H9 (cell line): ENCODE measurements at regions not wholly inside any gene's neighbourhood (a gene's known extent, or its start where the extent isn't known, plus 50 kb on each side); places are given as distances from the start of the nearest gene placed in this dataset.

Experiments used
- DNase-seq: peaks from one replicate; pipeline ENCODE4 v3.0.0-alpha.2; 2017
- H2AFZ ChIP-seq: one replicate; pipeline ENCODE4 v1.6.1; 2013; ENCODE audit warnings: mild to moderate bottlenecking, low read length, control low read depth, moderate library complexity
- H2AK5ac ChIP-seq: 2 replicates; pipeline ENCODE4 v1.6.1; 2013; ENCODE audit warnings: low read length, control low read depth, mixed read lengths; ENCODE audit not compliant: insufficient read length
- H2BK120ac ChIP-seq: one replicate; pipeline ENCODE4 v1.6.1; 2013; ENCODE audit warnings: low read depth, mild to moderate bottlenecking, low read length, control low read depth, inconsistent platforms; ENCODE audit not compliant: poor library complexity, severe bottlenecking
- H2BK12ac ChIP-seq: 2 replicates; pipeline ENCODE4 v1.6.1; 2013; ENCODE audit warnings: low read length, control low read depth, mixed read lengths, low read depth; ENCODE audit not compliant: insufficient read length
- H2BK15ac ChIP-seq: 2 replicates; pipeline ENCODE4 v1.6.1; 2013; ENCODE audit warnings: low read depth, low read length, control low read depth
- H2BK20ac ChIP-seq: one replicate; pipeline ENCODE4 v1.6.1; 2013; ENCODE audit warnings: low read depth, mild to moderate bottlenecking, low read length, control low read depth, inconsistent platforms; ENCODE audit not compliant: poor library complexity, severe bottlenecking
- H2BK5ac ChIP-seq: 2 replicates; pipeline ENCODE4 v1.6.1; 2013; ENCODE audit warnings: low read length, control low read depth, mixed read lengths; ENCODE audit not compliant: insufficient read length
- H3K14ac ChIP-seq: 2 replicates; pipeline ENCODE4 v1.6.1; 2013; ENCODE audit warnings: low read length, control low read depth; ENCODE audit not compliant: insufficient read depth
- H3K18ac ChIP-seq: 2 replicates; pipeline ENCODE4 v1.6.1; 2013; ENCODE audit warnings: low read depth, mild to moderate bottlenecking, mixed read lengths, low read length, control low read depth; ENCODE audit not compliant: insufficient read length
- H3K23ac ChIP-seq: 2 replicates; pipeline ENCODE4 v1.6.1; 2013; ENCODE audit warnings: low read length, control low read depth, mixed read lengths, low read depth; ENCODE audit not compliant: insufficient read length
- H3K23me2 ChIP-seq: 2 replicates; pipeline ENCODE4 v1.6.1; 2013; ENCODE audit warnings: low read depth, mild to moderate bottlenecking, mixed read lengths, low read length, control low read depth; ENCODE audit not compliant: insufficient read length, poor library complexity, severe bottlenecking
- H3K27ac ChIP-seq: 2 replicates; pipeline ENCODE4 v1.5.1; 2013; ENCODE audit warnings: low read length, control low read depth, mixed read lengths, low read depth; ENCODE audit not compliant: insufficient read length
- H3K27me3 ChIP-seq: 2 replicates; pipeline ENCODE4 v1.6.1; 2013; ENCODE audit warnings: low read length, control low read depth, inconsistent platforms; ENCODE audit not compliant: insufficient read depth
- H3K4ac ChIP-seq: 2 replicates; pipeline ENCODE4 v1.6.1; 2013; ENCODE audit warnings: low read depth, mild to moderate bottlenecking, control low read depth, inconsistent platforms, low read length, moderate library complexity
- H3K4me1 ChIP-seq: 2 replicates; pipeline ENCODE4 v1.6.1; 2013; ENCODE audit warnings: low read length, control low read depth, inconsistent platforms; ENCODE audit not compliant: insufficient read depth
- H3K4me2 ChIP-seq: 2 replicates; pipeline ENCODE4 v1.6.1; 2013; ENCODE audit warnings: low read length, control low read depth, mixed read lengths; ENCODE audit not compliant: insufficient read length, insufficient read depth
- H3K56ac ChIP-seq: 2 replicates; pipeline ENCODE4 v1.6.1; 2013; ENCODE audit warnings: low read depth, mild to moderate bottlenecking, mixed read lengths, low read length, control low read depth; ENCODE audit not compliant: insufficient read length
- H3K79me1 ChIP-seq: 2 replicates; pipeline ENCODE4 v1.6.1; 2013; ENCODE audit warnings: low read depth, mild to moderate bottlenecking, moderate library complexity, low read length, control low read depth, inconsistent platforms; ENCODE audit not compliant: insufficient read depth, poor library complexity, severe bottlenecking
- H3K79me2 ChIP-seq: 2 replicates; pipeline ENCODE4 v1.6.1; 2013; ENCODE audit warnings: low read length, control low read depth, inconsistent platforms; ENCODE audit not compliant: insufficient read depth
- H3K9ac ChIP-seq: 2 replicates; pipeline ENCODE4 v1.6.1; 2013; ENCODE audit warnings: low read length, control low read depth, mixed read lengths; ENCODE audit not compliant: insufficient read length; ENCODE audit errors: extremely low read depth
- H3K9me3 ChIP-seq: one replicate; pipeline ENCODE4 v1.6.1; 2013; ENCODE audit warnings: low read depth, low read length, inconsistent platforms; ENCODE audit not compliant: control insufficient read depth
- H3T11ph ChIP-seq: one replicate; pipeline ENCODE4 v1.6.1; 2013; ENCODE audit warnings: mild to moderate bottlenecking, low read length, control low read depth, inconsistent platforms
- H4K20me1 ChIP-seq: one replicate; pipeline ENCODE4 v1.6.1; 2013; ENCODE audit not compliant: control insufficient read depth, insufficient read length, insufficient read depth
- H4K5ac ChIP-seq: 2 replicates; pipeline ENCODE4 v1.6.1; 2013; ENCODE audit warnings: low read depth, mild to moderate bottlenecking, mixed read lengths, low read length, control low read depth; ENCODE audit not compliant: insufficient read length
- H4K8ac ChIP-seq: replicated peaks from 2 replicates; pipeline ENCODE4 v1.6.1; 2013; ENCODE audit warnings: low read length, control low read depth, mixed read lengths, low read depth; ENCODE audit not compliant: insufficient read length
- H4K91ac ChIP-seq: 2 replicates; pipeline ENCODE4 v1.6.1; 2013; ENCODE audit warnings: low read depth, mild to moderate bottlenecking, moderate library complexity, mixed read lengths, low read length, control low read depth; ENCODE audit not compliant: insufficient read length
- H3K27ac Mint-ChIP-seq, 3 experiments: 2 replicates in 2 of 3; 3 replicates in 1 of 3; pipeline ENCODE4 v1.8.0; 2020 to 2021; ENCODE audit warnings: mixed read lengths in 3 of 3, mild to moderate bottlenecking in 1 of 3, moderate library complexity in 1 of 3
- H3K27me3 Mint-ChIP-seq: 2 replicates; pipeline ENCODE4 v1.8.0; 2021; ENCODE audit warnings: low read depth, mild to moderate bottlenecking, moderate library complexity, mixed read lengths
- H3K36me3 Mint-ChIP-seq, 3 experiments: 2 replicates in 2 of 3; 3 replicates in 1 of 3; pipeline ENCODE4 v1.8.0; 2020 to 2021; ENCODE audit warnings: low read depth in 3 of 3, mixed read lengths in 3 of 3; ENCODE audit not compliant: insufficient read depth in 1 of 3
- H3K4me1 Mint-ChIP-seq, 2 experiments: 2 replicates each; pipeline ENCODE4 v1.8.0; 2020; ENCODE audit warnings: mixed read lengths in 2 of 2
- H3K4me3 Mint-ChIP-seq, 2 experiments: 2 replicates in 1 of 2; 3 replicates in 1 of 2; pipeline ENCODE4 v1.8.0; 2020 to 2021; ENCODE audit warnings: mild to moderate bottlenecking in 2 of 2, mixed read lengths in 2 of 2, moderate library complexity in 1 of 2
- H3K9me3 Mint-ChIP-seq, 2 experiments: 2 replicates in 1 of 2; 3 replicates in 1 of 2; pipeline ENCODE4 v1.8.0; 2020; ENCODE audit warnings: mild to moderate bottlenecking in 2 of 2, mixed read lengths in 2 of 2, moderate library complexity in 1 of 2
- WGBS: extraction: QIAGEN DNeasy Blood & Tissue Kit; methylation state at CpG from one replicate; pipeline ENCODE4 v1.1.7; 2013; ENCODE audit warnings: missing lambda C conversion rate, low lambda C conversion rate, mixed read lengths; ENCODE audit not compliant: insufficient read length; ENCODE audit errors: extremely low coverage; 5-methylcytosine and 5-hydroxymethylcytosine counted together
- TF ChIP-seq, protein P1 (sequence below): fragments of 200-600 bp; sonication (generic); conservative IDR thresholded peaks from 3 replicates; pipeline ENCODE4 v1.8.0; 2021; ENCODE audit warnings: antibody characterized with exemption, mild to moderate bottlenecking

DNA sequence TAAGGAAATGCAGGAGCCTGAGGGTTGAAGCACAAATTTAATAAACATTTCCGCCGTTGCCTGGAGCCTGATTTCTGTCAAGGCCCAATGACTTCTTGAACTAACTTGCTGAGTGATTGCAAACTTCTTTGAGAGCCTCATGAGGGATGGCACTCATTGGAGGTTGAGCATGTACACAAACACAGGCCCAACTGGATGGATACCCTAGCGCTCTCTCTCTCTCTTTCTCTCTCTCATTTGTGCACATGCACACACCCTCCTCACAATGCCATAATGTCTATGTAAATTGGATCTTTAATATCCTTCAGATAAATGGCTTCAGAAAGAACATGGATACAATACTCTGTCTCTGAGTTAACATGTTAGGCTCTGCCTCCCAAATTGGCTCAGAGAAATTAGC is 597.7 kb upstream of the CADM1 start:
- peaks cover 93% of the 10 kb centered on the region for H3K27me3 Mint-ChIP-seq

More for the DNA sequence above, 597.7 kb upstream of the CADM1 start:
- H3K36me3 Mint-ChIP-seq: no peaks in the 10 kb centered on the region
- H3K27me3 ChIP-seq: peaks cover 16% of the 10 kb centered on the region; the same call in 1 of the 2 replicates
- WGBS: no CpG with 5 or more reads among the region's 3 CpGs
- no peak overlapping the region for H3K27ac ChIP-seq
- no peak overlapping the region for H2AK5ac ChIP-seq
- no peaks in the 10 kb centered on the region for H3K23me2 ChIP-seq
- H3K9ac ChIP-seq: no peak overlapping the region
- H2BK20ac ChIP-seq: no peak overlapping the region
- H3K4me2 ChIP-seq: no peak overlapping the region
- H3K79me2 ChIP-seq: no peaks in the 10 kb centered on the region
- H3K9me3 ChIP-seq: no peaks in the 10 kb centered on the region
- no peak overlapping the region for H3K56ac ChIP-seq
- no peaks in the 10 kb centered on the region for H3K9me3 Mint-ChIP-seq
- no peak overlapping the region for H3K4me3 Mint-ChIP-seq
- H3K4me1 ChIP-seq: no peaks in the 10 kb centered on the region
- H4K91ac ChIP-seq: no peak overlapping the region
- no peak overlapping the region for H4K8ac ChIP-seq
- no peak overlapping the region for H2AFZ ChIP-seq
- no peak overlapping the region for H2BK12ac ChIP-seq
- TF ChIP-seq, protein P1, sequence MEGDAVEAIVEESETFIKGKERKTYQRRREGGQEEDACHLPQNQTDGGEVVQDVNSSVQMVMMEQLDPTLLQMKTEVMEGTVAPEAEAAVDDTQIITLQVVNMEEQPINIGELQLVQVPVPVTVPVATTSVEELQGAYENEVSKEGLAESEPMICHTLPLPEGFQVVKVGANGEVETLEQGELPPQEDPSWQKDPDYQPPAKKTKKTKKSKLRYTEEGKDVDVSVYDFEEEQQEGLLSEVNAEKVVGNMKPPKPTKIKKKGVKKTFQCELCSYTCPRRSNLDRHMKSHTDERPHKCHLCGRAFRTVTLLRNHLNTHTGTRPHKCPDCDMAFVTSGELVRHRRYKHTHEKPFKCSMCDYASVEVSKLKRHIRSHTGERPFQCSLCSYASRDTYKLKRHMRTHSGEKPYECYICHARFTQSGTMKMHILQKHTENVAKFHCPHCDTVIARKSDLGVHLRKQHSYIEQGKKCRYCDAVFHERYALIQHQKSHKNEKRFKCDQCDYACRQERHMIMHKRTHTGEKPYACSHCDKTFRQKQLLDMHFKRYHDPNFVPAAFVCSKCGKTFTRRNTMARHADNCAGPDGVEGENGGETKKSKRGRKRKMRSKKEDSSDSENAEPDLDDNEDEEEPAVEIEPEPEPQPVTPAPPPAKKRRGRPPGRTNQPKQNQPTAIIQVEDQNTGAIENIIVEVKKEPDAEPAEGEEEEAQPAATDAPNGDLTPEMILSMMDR: no peak
- no peak overlapping the region for H4K5ac ChIP-seq
- no peak overlapping the region for H3K4ac ChIP-seq
- H3K18ac ChIP-seq: no peak overlapping the region
- H3K14ac ChIP-seq: no peak overlapping the region
- no peak overlapping the region for H2BK5ac ChIP-seq
- no peak overlapping the region for H3K27ac Mint-ChIP-seq
- no peak overlapping the region for H2BK15ac ChIP-seq
- H2BK120ac ChIP-seq: no peak overlapping the region
- DNase-seq: no peak
- no peak overlapping the region for H3T11ph ChIP-seq
- no peaks in the 10 kb centered on the region for H4K20me1 ChIP-seq
- peaks cover 5 to 6% of the 10 kb centered on the region in 2 experiments for H3K4me1 Mint-ChIP-seq
- H3K23ac ChIP-seq: no peak overlapping the region
- no peaks in the 10 kb centered on the region for H3K79me1 ChIP-seq
